ENCODE measurements at regions not wholly inside any gene's neighbourhood (a gene's known extent, or its start where the extent isn't known, plus 50 kb on each side); places are given as distances from the start of the nearest gene placed in this dataset.
"Not testable (repeated sequence)": the region's sequence is repeated elsewhere in the genome, so short reads cannot be mapped to it uniquely, and the experiment has no call there.

DNA sequence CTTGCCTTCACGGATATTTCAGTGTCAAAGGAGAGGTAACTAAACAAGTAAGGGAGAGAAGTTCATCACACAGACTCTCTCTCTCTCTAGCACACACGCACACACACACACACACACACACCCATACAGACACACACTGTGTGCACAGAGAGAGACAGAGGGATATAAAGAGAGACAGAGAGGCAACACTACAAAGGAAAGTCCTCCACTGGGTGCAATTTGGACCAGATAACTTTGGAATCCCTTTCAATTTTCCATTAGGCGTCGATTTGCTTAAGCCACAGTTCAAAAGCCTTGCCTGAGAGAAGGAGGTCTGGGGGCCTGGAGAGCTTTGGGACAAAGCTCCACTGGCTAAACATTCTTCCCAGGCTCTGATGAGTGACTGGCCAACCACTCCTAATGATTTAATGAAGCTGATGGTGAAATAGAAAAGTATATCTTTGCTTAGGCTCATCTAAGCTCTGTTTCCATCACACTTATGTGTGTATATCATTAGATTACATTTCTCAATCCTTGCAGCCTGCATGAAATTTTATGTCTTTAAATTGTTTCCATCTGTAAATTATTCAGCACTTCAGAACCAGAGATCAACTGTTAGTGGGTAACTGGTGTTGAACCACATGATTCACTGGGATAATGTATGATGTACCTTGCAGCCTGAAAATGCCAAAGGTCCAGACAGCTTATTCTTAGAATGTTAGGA lies 180.8 kb downstream of the MAGEB17 start:
- Histone ChIP-seq H3K4me1 (no peaks in the 10 kb centered on the region), H3K36me3 (no peaks in the 10 kb centered on the region), H3K9me3 (replicated peaks) (no peaks in the 10 kb centered on the region), H3K27ac (replicated peaks) (no peak overlapping the region), H3K27me3 (ENCODE audit: low read depth) (no peaks in the 10 kb centered on the region), H3K4me3 (no peak overlapping the region)
- TF ChIP-seq, protein P1, sequence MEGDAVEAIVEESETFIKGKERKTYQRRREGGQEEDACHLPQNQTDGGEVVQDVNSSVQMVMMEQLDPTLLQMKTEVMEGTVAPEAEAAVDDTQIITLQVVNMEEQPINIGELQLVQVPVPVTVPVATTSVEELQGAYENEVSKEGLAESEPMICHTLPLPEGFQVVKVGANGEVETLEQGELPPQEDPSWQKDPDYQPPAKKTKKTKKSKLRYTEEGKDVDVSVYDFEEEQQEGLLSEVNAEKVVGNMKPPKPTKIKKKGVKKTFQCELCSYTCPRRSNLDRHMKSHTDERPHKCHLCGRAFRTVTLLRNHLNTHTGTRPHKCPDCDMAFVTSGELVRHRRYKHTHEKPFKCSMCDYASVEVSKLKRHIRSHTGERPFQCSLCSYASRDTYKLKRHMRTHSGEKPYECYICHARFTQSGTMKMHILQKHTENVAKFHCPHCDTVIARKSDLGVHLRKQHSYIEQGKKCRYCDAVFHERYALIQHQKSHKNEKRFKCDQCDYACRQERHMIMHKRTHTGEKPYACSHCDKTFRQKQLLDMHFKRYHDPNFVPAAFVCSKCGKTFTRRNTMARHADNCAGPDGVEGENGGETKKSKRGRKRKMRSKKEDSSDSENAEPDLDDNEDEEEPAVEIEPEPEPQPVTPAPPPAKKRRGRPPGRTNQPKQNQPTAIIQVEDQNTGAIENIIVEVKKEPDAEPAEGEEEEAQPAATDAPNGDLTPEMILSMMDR (IDR thresholded peaks at IDR 0.05; ENCODE audit: borderline replicate concordance) = no peak
- intact Hi-C loops (cut with micrococcal nuclease) = no loop called here
- DNase-seq = no peak

DNA sequence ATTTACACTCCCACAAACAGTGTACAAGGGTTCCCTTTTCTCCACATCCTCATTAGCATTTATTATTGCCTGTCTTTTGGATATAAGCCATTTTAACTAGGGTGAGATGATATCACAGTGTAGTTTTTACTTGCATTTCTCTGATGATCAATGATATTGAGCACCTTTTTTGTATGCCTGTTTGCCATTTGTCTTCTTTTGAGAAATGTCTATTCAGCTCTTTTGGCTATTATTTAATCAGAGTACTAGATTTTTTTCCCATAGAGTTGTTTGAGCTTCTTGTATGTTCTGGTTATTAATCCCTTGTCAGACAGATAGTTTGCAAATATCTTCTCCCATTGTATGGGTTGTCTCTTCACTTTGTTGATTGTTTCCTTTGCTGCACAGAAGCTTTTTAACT lies 190.6 kb downstream of the MAGEB17 start:
- Histone ChIP-seq H3K4me1 (no peaks in the 10 kb centered on the region), H3K36me3 (no peaks in the 10 kb centered on the region), H3K9me3 (replicated peaks) (no peaks in the 10 kb centered on the region), H3K4me3 (no peak overlapping the region), H3K27ac (replicated peaks) (no peak overlapping the region), H3K27me3 (ENCODE audit: low read depth) (no peaks in the 10 kb centered on the region)
- intact Hi-C loops (cut with micrococcal nuclease) = no loop called here
- TF ChIP-seq, protein P1 (IDR thresholded peaks at IDR 0.05; ENCODE audit: borderline replicate concordance) = no peak
- no peak for DNase-seq

DNA sequence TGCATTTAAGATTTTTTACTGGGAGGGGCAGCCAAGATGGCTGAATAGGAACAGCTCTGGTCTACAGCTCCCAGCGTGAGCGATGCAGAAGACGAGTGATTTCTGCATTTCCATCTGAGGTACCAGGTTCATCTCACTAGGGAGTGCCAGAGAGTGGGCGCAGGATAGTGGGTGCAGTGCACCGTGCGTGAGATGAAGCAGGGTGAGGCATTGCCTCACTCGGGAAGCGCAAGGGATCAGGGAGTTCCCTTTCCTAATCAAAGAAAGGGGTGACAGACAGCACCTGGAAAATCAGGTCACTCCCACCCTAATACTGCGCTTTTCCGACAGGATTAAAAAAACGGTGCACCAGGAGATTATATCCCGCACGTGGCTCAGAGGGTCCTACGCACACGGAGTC lies 192.8 kb downstream of the MAGEB17 start:
- H3K9me3 ChIP-seq (replicated peaks); H3K27ac ChIP-seq (replicated peaks); DNase-seq; H3K27me3 ChIP-seq (ENCODE audit: low read depth); H3K36me3 ChIP-seq; H3K4me1 ChIP-seq; H3K4me3 ChIP-seq; intact Hi-C loops (cut with micrococcal nuclease): not testable (repeated sequence)

DNA sequence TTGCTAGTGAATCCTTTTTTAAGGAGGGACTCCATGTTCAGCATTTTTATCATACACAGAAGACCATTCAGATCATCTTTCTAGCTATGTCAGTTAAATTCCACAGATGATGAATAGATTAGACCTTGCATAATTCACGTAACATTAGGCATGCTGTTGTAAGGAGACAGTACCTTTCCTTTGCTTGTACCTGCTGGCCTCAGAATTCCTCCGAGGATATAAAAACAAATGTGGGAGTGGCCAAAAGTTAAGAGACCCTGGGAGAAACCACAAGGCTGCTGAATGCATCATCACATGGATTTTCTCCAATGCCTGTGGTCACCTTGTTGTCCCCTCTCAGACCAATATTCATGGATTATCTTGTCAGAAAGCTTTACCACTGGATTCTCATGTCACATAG lies 201.4 kb downstream of the MAGEB17 start:
- TF ChIP-seq, protein P1 (IDR thresholded peaks at IDR 0.05; ENCODE audit: borderline replicate concordance) = no peak
- H3K4me1 ChIP-seq = no peaks in the 10 kb centered on the region
- no peak overlapping the region for H3K4me3 ChIP-seq
- H3K27me3 ChIP-seq (ENCODE audit: low read depth) = no peaks in the 10 kb centered on the region
- intact Hi-C loops (cut with micrococcal nuclease) = no loop called here
- no peaks in the 10 kb centered on the region for H3K36me3 ChIP-seq
- no peaks in the 10 kb centered on the region for H3K9me3 ChIP-seq (replicated peaks)
- DNase-seq = no peak
- no peak overlapping the region for H3K27ac ChIP-seq (replicated peaks)

DNA sequence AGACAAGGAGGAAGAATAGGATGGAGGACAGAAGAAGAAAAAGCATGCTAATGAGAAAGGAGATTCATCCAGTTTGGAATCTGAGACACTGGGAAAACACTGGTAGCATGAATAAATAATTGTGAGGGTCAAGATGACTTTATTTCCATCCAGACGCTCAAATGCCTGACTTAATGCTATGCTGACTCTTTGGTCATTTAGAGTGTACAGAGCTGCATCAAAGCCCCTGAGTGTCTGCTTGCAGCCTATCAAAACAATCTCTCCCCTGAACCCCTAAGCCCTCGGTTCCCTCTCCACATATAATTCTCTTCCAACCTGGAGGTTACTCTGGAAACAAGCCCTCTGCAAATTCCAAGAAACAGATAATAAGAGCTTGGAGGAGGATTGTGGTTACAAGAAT lies 208.8 kb downstream of the MAGEB17 start:
- intact Hi-C loops (cut with micrococcal nuclease) = no loop called here
- H3K4me3 ChIP-seq = no peak overlapping the region
- TF ChIP-seq, protein P1 (IDR thresholded peaks at IDR 0.05; ENCODE audit: borderline replicate concordance) = no peak

DNA sequence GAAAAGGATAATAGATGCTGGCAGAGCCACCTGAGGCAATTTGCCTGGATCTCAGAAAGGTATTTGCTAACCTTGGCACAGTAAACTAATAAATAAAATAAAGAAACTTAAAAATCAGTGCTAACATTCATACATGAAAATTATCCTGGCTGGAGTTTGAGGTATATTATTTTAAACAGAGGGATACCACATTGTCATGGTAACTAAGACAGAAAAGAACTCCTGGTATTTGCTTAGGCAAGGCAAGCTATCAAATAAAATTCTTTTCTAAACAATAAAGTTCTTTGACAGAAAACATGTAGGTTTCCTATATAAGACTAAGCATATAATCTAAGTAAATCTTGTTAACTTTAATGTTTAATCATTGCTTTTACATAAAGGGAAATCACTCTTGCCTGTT lies 218.8 kb downstream of the MAGEB17 start:
- intact Hi-C loops (cut with micrococcal nuclease) = no loop called here
- TF ChIP-seq, protein P1 (IDR thresholded peaks at IDR 0.05; ENCODE audit: borderline replicate concordance) = no peak
- Histone ChIP-seq H3K36me3 (no peaks in the 10 kb centered on the region), H3K27ac (replicated peaks) (no peak overlapping the region), H3K9me3 (replicated peaks) (no peaks in the 10 kb centered on the region), H3K4me1 (no peaks in the 10 kb centered on the region), H3K27me3 (ENCODE audit: low read depth) (no peaks in the 10 kb centered on the region), H3K4me3 (no peak overlapping the region)
- no peak for DNase-seq

More for the DNA sequence above, 208.8 kb downstream of the MAGEB17 start:
- Histone ChIP-seq H3K9me3 (replicated peaks) (no peaks in the 10 kb centered on the region), H3K36me3 (no peaks in the 10 kb centered on the region), H3K4me1 (no peaks in the 10 kb centered on the region), H3K27me3 (ENCODE audit: low read depth) (no peaks in the 10 kb centered on the region), H3K27ac (replicated peaks) (no peak overlapping the region)
- DNase-seq = no peak
